ENCODE measurements at regions not wholly inside any gene's neighbourhood (a gene's known extent, or its start where the extent isn't known, plus 50 kb on each side); places are given as distances from the start of the nearest gene placed in this dataset.

GRCh38 chr7:155869784-155870076 lies 57.5 kb upstream of the SHH start:
- peaks cover 0 to 34% (median 0%) of the 10 kb centered on the region in 4 donors for H3K27me3 ChIP-seq
- TF ChIP-seq CTCF (IDR thresholded peaks at IDR 0.05) (no peak), POLR2A (IDR thresholded peaks at IDR 0.05) (no peak)
- WGBS, 2 donors: 81 to 93% methylated on average over 4 to 11 of the region's 13 CpGs
- H3K4me3 ChIP-seq: no peak overlapping the region
- no peaks in the 10 kb centered on the region for H3K36me3 ChIP-seq
- no peak overlapping the region for H3K27ac ChIP-seq
- DNase-seq: no peak
- no peaks in the 10 kb centered on the region for H3K4me1 ChIP-seq
- H3K9me3 ChIP-seq: no peaks in the 10 kb centered on the region
- intact Hi-C loops (cut with DNase I): no loop called here

GRCh38 chr7:155868955-155869783 lies 56.9 kb upstream of the SHH start:
- no peak overlapping the region for H3K27ac ChIP-seq
- no peak overlapping the region for H3K4me3 ChIP-seq
- intact Hi-C loops (cut with DNase I): no loop called here
- no peaks in the 10 kb centered on the region for H3K36me3 ChIP-seq
- TF ChIP-seq CTCF (IDR thresholded peaks at IDR 0.05): no peak
- TF ChIP-seq POLR2A (IDR thresholded peaks at IDR 0.05): no peak
- no peaks in the 10 kb centered on the region for H3K9me3 ChIP-seq
- no peak for DNase-seq
- H3K4me1 ChIP-seq: no peaks in the 10 kb centered on the region
- H3K27me3 ChIP-seq: peaks cover 0 to 36% (median 0%) of the 10 kb centered on the region in 4 donors
- 77 to 80% methylated on average over 7 to 10 of the region's 10 CpGs for WGBS, 2 donors

- Histone ChIP-seq H3K4me1 (no peaks in the 10 kb centered on the region), H3K9me3 (no peaks in the 10 kb centered on the region), H3K4me3 (no peak overlapping the region), H3K27me3 (peaks cover 0 to 40% (median 0%) of the 10 kb centered on the region in 4 donors), H3K27ac (no peak overlapping the region), H3K36me3 (no peaks in the 10 kb centered on the region)
- no peak for TF ChIP-seq POLR2A (IDR thresholded peaks at IDR 0.05)
- TF ChIP-seq CTCF (IDR thresholded peaks at IDR 0.05): no peak
- intact Hi-C loops (cut with DNase I): no loop called here
- WGBS, 2 donors: 85% methylated on average over 6 of the region's 6 CpGs
- DNase-seq: no peak
Observed at GRCh38 chr7:155867734-155868400, 55.6 kb upstream of the SHH start.

GRCh38 chr7:155867280-155867679 lies 55.0 kb upstream of the SHH start:
- H3K4me3 ChIP-seq: no peak overlapping the region
- peaks cover 0 to 46% (median 0%) of the 10 kb centered on the region in 4 donors for H3K27me3 ChIP-seq
- H3K4me1 ChIP-seq: peaks cover 0 to 4% (median 0%) of the 10 kb centered on the region in 3 donors
- no peak overlapping the region for H3K27ac ChIP-seq
- intact Hi-C loops (cut with DNase I): no loop called here
- TF ChIP-seq CTCF (IDR thresholded peaks at IDR 0.05) (no peak), POLR2A (IDR thresholded peaks at IDR 0.05) (no peak)
- no peak for DNase-seq
- no peaks in the 10 kb centered on the region for H3K9me3 ChIP-seq
- WGBS, 2 donors: 72 to 82% methylated on average over 3 of the region's 3 CpGs
- H3K36me3 ChIP-seq: no peaks in the 10 kb centered on the region

GRCh38 chr7:155865830-155866525 lies 53.7 kb upstream of the SHH start:
- WGBS, 2 donors: 44 to 45% methylated on average over 8 to 15 of the region's 19 CpGs
- peaks cover 0 to 58% (median 0%) of the 10 kb centered on the region in 4 donors for H3K27me3 ChIP-seq
- no peak overlapping the region for H3K4me3 ChIP-seq
- H3K27ac ChIP-seq: no peak overlapping the region
- TF ChIP-seq POLR2A (IDR thresholded peaks at IDR 0.05) (no peak), CTCF (IDR thresholded peaks at IDR 0.05) (no peak)
- no peaks in the 10 kb centered on the region for H3K9me3 ChIP-seq
- intact Hi-C loops (cut with DNase I): no loop called here
- H3K4me1 ChIP-seq: peaks cover 0 to 17% (median 6%) of the 10 kb centered on the region in 3 donors
- no peak for DNase-seq
- no peaks in the 10 kb centered on the region for H3K36me3 ChIP-seq

All from esophagus squamous epithelium (tissue), 5 donors.